Upper lobe of left lung (tissue), 6 donors: ENCODE measurements at regions not wholly inside any gene's neighbourhood (a gene's known extent, or its start where the extent isn't known, plus 50 kb on each side); places are given as distances from the start of the nearest gene placed in this dataset.

ENCODE experiments used
- ATAC-seq, 2 donors: fragments of 200-7000 bp; cut with Tn5 transposase; one replicate each; pipeline ENCODE4 v1.9.1; 2022; ENCODE audit warnings: mild to moderate bottlenecking in 2 of 2, moderate library complexity in 2 of 2; ENCODE audit not compliant: low FRiP score in 2 of 2
- DNase-seq, 2 donors: peaks; one replicate each; pipeline ENCODE4 v3.0.0-alpha.2; 2019 to 2020
- H3K27ac ChIP-seq, 4 donors: fragments of 200-600 bp; sonication (generic); one replicate each; pipeline ENCODE4 v1.5.1; 2016 to 2019
- H3K27me3 ChIP-seq, 4 donors: fragments of 200-600 bp; sonication (generic); one replicate each; pipeline ENCODE4 v1.5.1; 2017 to 2019
- H3K36me3 ChIP-seq, 4 donors: fragments of 200-600 bp; sonication (generic); one replicate each; pipeline ENCODE4 v1.5.1; 2016 to 2019
- H3K4me1 ChIP-seq, 4 donors: fragments of 200-600 bp; sonication (generic); one replicate each; pipeline ENCODE4 v1.5.1; 2018 to 2019
- H3K4me3 ChIP-seq, 4 donors: fragments of 200-600 bp; sonication (generic); one replicate each; pipeline ENCODE4 v1.5.1; 2017 to 2019; ENCODE audit warnings: mild to moderate bottlenecking in 2 of 4, moderate library complexity in 1 of 4
- H3K9me3 ChIP-seq, 4 donors: fragments of 200-600 bp; sonication (generic); one replicate each; pipeline ENCODE4 v1.5.1; 2018 to 2019
- EP300 ChIP-seq, 4 donors: sonication (generic); formaldehyde crosslinking; IDR thresholded peaks; one replicate each; pipeline ENCODE4 v1.5.1; 2017; ENCODE audit warnings: antibody characterized with exemption in 4 of 4, control low read depth in 2 of 4
- POLR2A ChIP-seq, 4 donors: fragments of 450-650 bp; IDR thresholded peaks; one replicate each; pipeline ENCODE4 v1.5.1; 2016 to 2017; ENCODE audit warnings: antibody characterized with exemption in 4 of 4, mild to moderate bottlenecking in 2 of 4
- POLR2AphosphoS5 ChIP-seq, 2 donors: sonication (generic); formaldehyde crosslinking; IDR thresholded peaks; one replicate each; pipeline ENCODE4 v1.5.1; 2017; ENCODE audit warnings: antibody characterized with exemption in 2 of 2
- WGBS, 2 donors: methylation state at CpG; one replicate each; pipeline ENCODE4 v1.1.5; 2017 to 2018; 5-methylcytosine and 5-hydroxymethylcytosine counted together
- TF ChIP-seq, protein P1 (sequence below), 6 experiments: fragments of 450-650 bp in 4 of 6; fragments of 200-600 bp in 2 of 6; sonication (generic) in 2 of 6; IDR thresholded peaks; one replicate each; pipeline ENCODE4 v1.5.1; 2016 to 2019; ENCODE audit warnings: antibody characterized with exemption in 6 of 6
- donor health status: DM: no; HTN: no; CAD: no; lungs with moderate emphysema.
- donor health status: DM: no; HTN: yes; CAD: no; lungs with severe emphysema.

DNA sequence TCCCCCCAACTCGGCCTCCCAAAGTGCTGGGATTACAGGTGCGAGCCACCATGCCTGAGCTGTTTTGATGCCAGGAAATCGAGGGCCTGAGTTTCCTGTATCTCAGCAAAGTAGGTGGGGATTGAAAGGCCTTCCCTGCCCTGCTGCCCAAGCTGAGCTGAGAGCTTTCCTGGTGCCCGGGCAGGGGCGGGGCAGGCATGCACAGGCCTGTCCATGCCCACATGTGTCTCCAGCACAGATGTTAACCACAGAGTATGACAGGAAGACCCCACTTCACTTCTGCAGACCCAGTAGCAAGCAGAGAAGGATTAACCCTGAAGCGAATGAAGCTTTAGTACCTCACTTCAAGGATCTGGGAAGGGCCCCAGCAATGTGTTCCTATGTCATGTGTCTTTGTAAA is 66.0 kb downstream of the GPR6 start:
- H3K4me3 ChIP-seq: no peak overlapping the region
- H3K9me3 ChIP-seq: no peaks in the 10 kb centered on the region
- H3K27ac ChIP-seq: no peak overlapping the region
- no peak for ATAC-seq
- WGBS, 2 donors: 55 to 66% methylated on average over 3 to 6 of the region's 6 CpGs
- H3K27me3 ChIP-seq: no peaks in the 10 kb centered on the region
- TF ChIP-seq, protein P1, sequence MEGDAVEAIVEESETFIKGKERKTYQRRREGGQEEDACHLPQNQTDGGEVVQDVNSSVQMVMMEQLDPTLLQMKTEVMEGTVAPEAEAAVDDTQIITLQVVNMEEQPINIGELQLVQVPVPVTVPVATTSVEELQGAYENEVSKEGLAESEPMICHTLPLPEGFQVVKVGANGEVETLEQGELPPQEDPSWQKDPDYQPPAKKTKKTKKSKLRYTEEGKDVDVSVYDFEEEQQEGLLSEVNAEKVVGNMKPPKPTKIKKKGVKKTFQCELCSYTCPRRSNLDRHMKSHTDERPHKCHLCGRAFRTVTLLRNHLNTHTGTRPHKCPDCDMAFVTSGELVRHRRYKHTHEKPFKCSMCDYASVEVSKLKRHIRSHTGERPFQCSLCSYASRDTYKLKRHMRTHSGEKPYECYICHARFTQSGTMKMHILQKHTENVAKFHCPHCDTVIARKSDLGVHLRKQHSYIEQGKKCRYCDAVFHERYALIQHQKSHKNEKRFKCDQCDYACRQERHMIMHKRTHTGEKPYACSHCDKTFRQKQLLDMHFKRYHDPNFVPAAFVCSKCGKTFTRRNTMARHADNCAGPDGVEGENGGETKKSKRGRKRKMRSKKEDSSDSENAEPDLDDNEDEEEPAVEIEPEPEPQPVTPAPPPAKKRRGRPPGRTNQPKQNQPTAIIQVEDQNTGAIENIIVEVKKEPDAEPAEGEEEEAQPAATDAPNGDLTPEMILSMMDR (IDR thresholded peaks at IDR 0.05): no peak
- TF ChIP-seq POLR2AphosphoS5 (IDR thresholded peaks at IDR 0.05) (no peak), POLR2A (IDR thresholded peaks at IDR 0.05) (no peak), EP300 (IDR thresholded peaks at IDR 0.05) (no peak)
- peak in 1 of 2 donors; percentile 43 for DNase-seq
- H3K36me3 ChIP-seq: no peaks in the 10 kb centered on the region
- peaks cover 3 to 12% (median 10%) of the 10 kb centered on the region in 4 donors for H3K4me1 ChIP-seq

DNA sequence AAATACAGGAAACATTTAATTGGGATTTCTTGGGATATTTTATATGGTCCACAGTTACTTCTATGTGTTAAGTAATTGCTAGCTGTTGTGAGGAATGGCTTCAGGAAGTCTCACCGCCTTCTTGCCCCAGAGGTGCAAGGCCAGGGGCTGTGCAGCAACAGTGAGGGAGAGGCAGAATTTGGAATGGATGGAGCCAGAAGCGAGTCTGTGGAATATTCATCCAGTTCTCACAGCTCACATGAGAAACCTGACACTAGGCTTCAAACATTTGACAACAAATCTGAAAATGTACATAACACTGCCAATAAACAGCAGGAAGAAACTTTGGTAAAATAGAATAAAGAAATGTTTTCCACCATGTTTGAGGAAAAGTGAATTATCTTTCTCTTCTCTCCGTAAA is 66.5 kb downstream of the GPR6 start:
- Histone ChIP-seq H3K4me1 (peaks cover 3 to 7% (median 5%) of the 10 kb centered on the region in 4 donors), H3K27me3 (no peaks in the 10 kb centered on the region), H3K9me3 (no peaks in the 10 kb centered on the region), H3K36me3 (no peaks in the 10 kb centered on the region), H3K4me3 (no peak overlapping the region), H3K27ac (no peak overlapping the region)
- WGBS, 2 donors: 93 to 96% methylated on average over 3 of the region's 3 CpGs
- TF ChIP-seq, protein P1 (IDR thresholded peaks at IDR 0.05): no peak
- no peak for TF ChIP-seq EP300 (IDR thresholded peaks at IDR 0.05)
- TF ChIP-seq POLR2A (IDR thresholded peaks at IDR 0.05): no peak
- TF ChIP-seq POLR2AphosphoS5 (IDR thresholded peaks at IDR 0.05): no peak
- DNase-seq (no peak), ATAC-seq (no peak)

GRCh38 chr6:110048221-110048875 is 70.2 kb downstream of the GPR6 start:
- Histone ChIP-seq H3K27ac (no peak overlapping the region), H3K36me3 (no peaks in the 10 kb centered on the region), H3K4me1 (peaks cover 0 to 6% (median under 1%) of the 10 kb centered on the region in 4 donors), H3K9me3 (no peaks in the 10 kb centered on the region), H3K4me3 (no peak overlapping the region), H3K27me3 (no peaks in the 10 kb centered on the region)
- TF ChIP-seq, protein P1 (IDR thresholded peaks at IDR 0.05): no peak
- TF ChIP-seq EP300 (IDR thresholded peaks at IDR 0.05) (no peak), POLR2A (IDR thresholded peaks at IDR 0.05) (no peak), POLR2AphosphoS5 (IDR thresholded peaks at IDR 0.05) (no peak)
- no peak for DNase-seq
- ATAC-seq: no peak
- WGBS, 2 donors: 85 to 98% methylated on average over 3 to 4 of the region's 4 CpGs

DNA sequence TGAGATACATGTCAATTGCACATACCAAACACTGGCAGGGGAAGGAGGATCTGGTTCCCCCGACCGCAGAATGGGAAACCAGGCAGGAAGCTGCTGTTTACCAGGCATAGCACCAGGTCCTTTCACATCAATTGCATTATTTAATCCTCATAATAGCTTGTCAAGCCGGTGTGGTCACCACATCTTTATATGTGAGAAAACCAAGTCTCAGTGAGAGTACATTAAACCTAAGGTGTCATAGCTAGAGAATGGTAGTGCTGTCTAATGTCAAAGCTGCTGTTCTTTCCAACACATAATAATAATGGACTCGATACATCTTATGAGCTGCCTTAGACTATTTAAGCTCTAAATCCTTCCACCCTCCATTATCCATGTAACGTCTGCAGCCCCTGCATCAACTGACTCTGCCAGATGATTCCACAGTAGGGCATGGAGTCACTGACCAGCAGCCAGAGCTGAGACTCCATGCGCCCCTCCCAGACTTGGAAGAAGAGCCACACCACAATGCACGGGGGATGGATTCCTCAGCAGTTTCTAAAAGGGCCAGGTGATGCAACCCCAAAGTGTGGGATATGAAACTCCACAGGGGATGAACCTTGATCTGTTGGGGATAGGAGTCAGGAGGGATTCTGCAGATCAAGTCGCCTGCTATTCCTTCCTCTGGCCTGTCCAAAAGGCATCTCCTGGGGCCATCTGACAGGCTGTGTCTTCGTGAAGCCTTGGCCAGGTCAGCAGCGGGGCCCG is 71.8 kb downstream of the GPR6 start:
- Histone ChIP-seq H3K4me1 (peaks cover 0 to 5% (median 0%) of the 10 kb centered on the region in 4 donors), H3K27me3 (no peaks in the 10 kb centered on the region), H3K4me3 (no peak overlapping the region), H3K27ac (no peak overlapping the region), H3K9me3 (no peaks in the 10 kb centered on the region), H3K36me3 (no peaks in the 10 kb centered on the region)
- no peak for TF ChIP-seq POLR2A (IDR thresholded peaks at IDR 0.05)
- TF ChIP-seq, protein P1 (IDR thresholded peaks at IDR 0.05): no peak
- peak in 1 of 2 donors; percentile 15 for DNase-seq
- 68 to 76% methylated on average over 10 to 11 of the region's 11 CpGs for WGBS, 2 donors
- ATAC-seq: peak in 1 of 2 donors; percentile 32
